ENCODE measurements at regions not wholly inside any gene's neighbourhood (a gene's known extent, or its start where the extent isn't known, plus 50 kb on each side); places are given as distances from the start of the nearest gene placed in this dataset.

DNA sequence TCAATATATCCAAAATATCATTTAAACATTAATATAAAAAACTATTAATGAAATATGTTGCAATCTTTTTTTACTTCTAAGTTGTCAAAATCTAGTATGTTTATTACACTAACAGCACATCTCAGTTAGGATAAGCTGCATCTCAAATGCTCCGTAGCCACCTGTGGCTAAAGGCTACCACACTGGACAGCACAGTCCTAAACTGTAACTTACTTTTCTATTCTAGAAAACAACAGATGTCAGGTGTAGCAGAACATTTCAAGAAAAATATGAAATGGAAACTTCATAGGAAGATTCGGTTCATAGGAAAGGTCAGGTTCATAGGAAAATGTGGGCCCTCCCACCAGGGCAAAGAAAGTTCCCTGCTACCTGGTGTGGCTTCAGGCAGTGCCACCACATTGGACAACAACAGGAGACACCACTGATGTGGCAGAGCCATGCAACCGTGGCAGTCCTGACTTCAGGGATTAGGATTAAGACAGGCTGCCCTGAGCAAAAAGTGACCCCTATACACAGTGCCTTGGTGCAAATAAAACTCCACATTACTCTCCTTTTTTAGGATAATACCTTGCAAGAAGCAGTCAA is 197.8 kb upstream of the NR4A3 start:
- Mint-ChIP-seq H3K4me3 (no peak overlapping the region), H3K9me3 (no peaks in the 10 kb centered on the region), H3K27ac (no peak overlapping the region), H3K27me3 (peaks cover 5% of the 10 kb centered on the region), H3K36me3 (ENCODE audit: low read depth) (no peaks in the 10 kb centered on the region), H3K4me1 (ENCODE audit: low read depth) (no peaks in the 10 kb centered on the region)
- ChIA-PET CTCF (no interaction called here), POLR2A (no interaction called here)
- no peaks in the 10 kb centered on the region for H3K36me3 ChIP-seq (ENCODE audit: insufficient read depth, low read length)
- H3K27ac ChIP-seq (ENCODE audit: low read depth in 1 of 2, low read length in 2 of 2), result no peak overlapping the region
- no peaks in the 10 kb centered on the region for H3K4me1 ChIP-seq (ENCODE audit: insufficient read depth, low read length)
- intact Hi-C loops (cut with DNase I, micrococcal nuclease), result no loop called here
- H3K27me3 ChIP-seq (ENCODE audit: control insufficient read depth in 1 of 2, insufficient read depth in 2 of 2, low read length in 2 of 2), result no peaks in the 10 kb centered on the region
- TF ChIP-seq, protein P1, sequence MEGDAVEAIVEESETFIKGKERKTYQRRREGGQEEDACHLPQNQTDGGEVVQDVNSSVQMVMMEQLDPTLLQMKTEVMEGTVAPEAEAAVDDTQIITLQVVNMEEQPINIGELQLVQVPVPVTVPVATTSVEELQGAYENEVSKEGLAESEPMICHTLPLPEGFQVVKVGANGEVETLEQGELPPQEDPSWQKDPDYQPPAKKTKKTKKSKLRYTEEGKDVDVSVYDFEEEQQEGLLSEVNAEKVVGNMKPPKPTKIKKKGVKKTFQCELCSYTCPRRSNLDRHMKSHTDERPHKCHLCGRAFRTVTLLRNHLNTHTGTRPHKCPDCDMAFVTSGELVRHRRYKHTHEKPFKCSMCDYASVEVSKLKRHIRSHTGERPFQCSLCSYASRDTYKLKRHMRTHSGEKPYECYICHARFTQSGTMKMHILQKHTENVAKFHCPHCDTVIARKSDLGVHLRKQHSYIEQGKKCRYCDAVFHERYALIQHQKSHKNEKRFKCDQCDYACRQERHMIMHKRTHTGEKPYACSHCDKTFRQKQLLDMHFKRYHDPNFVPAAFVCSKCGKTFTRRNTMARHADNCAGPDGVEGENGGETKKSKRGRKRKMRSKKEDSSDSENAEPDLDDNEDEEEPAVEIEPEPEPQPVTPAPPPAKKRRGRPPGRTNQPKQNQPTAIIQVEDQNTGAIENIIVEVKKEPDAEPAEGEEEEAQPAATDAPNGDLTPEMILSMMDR (IDR thresholded peaks at IDR 0.05), result no peak
- no peaks in the 10 kb centered on the region for H3K9me3 ChIP-seq (ENCODE audit: control insufficient read depth in 1 of 2, insufficient read depth in 1 of 2, low read length in 2 of 2)
- H3K4me3 ChIP-seq (ENCODE audit: low read length), result no peak overlapping the region
- DNase-seq (no peak), ATAC-seq (ENCODE audit: poor library complexity) (no peak)

- no peaks in the 10 kb centered on the region for H3K4me1 ChIP-seq (ENCODE audit: insufficient read depth, low read length)
These were observed 197.0 kb upstream of the NR4A3 start for GRCh38 chr9:99624499-99625233.

GRCh38 chr9:99626426-99626825 is 195.3 kb upstream of the NR4A3 start:
- POLR2A ChIA-PET, result no interaction called here
- no peaks in the 10 kb centered on the region for H3K4me1 Mint-ChIP-seq (ENCODE audit: low read depth)
- TF ChIP-seq, protein P1 (IDR thresholded peaks at IDR 0.05), result no peak

More at GRCh38 chr9:99624499-99625233, 197.0 kb upstream of the NR4A3 start:
- H3K4me3 Mint-ChIP-seq, result no peak overlapping the region
- H3K4me1 Mint-ChIP-seq (ENCODE audit: low read depth), result no peaks in the 10 kb centered on the region
- DNase-seq (no peak), ATAC-seq (ENCODE audit: poor library complexity) (no peak)
- no peaks in the 10 kb centered on the region for H3K9me3 ChIP-seq (ENCODE audit: control insufficient read depth in 1 of 2, insufficient read depth in 1 of 2, low read length in 2 of 2)
- H3K9me3 Mint-ChIP-seq, result no peaks in the 10 kb centered on the region
- TF ChIP-seq, protein P1 (IDR thresholded peaks at IDR 0.05), result no peak
- peaks cover 2% of the 10 kb centered on the region for H3K27me3 Mint-ChIP-seq
- intact Hi-C loops (cut with DNase I, micrococcal nuclease), result no loop called here
- ChIA-PET CTCF (no interaction called here), POLR2A (no interaction called here)
- no peaks in the 10 kb centered on the region for H3K27me3 ChIP-seq (ENCODE audit: control insufficient read depth in 1 of 2, insufficient read depth in 2 of 2, low read length in 2 of 2)
- no peak overlapping the region for H3K27ac Mint-ChIP-seq
- no peak overlapping the region for H3K4me3 ChIP-seq (ENCODE audit: low read length)
- no peaks in the 10 kb centered on the region for H3K36me3 ChIP-seq (ENCODE audit: insufficient read depth, low read length)
- no peak overlapping the region for H3K27ac ChIP-seq (ENCODE audit: low read depth in 1 of 2, low read length in 2 of 2)
- no peaks in the 10 kb centered on the region for H3K36me3 Mint-ChIP-seq (ENCODE audit: low read depth)

More at GRCh38 chr9:99626426-99626825, 195.3 kb upstream of the NR4A3 start:
- Histone ChIP-seq H3K27me3 (ENCODE audit: control insufficient read depth in 1 of 2, insufficient read depth in 2 of 2, low read length in 2 of 2) (no peaks in the 10 kb centered on the region), H3K27ac (ENCODE audit: low read depth in 1 of 2, low read length in 2 of 2) (no peak overlapping the region), H3K4me3 (ENCODE audit: low read length) (no peak overlapping the region), H3K9me3 (ENCODE audit: control insufficient read depth in 1 of 2, insufficient read depth in 1 of 2, low read length in 2 of 2) (no peaks in the 10 kb centered on the region), H3K4me1 (ENCODE audit: insufficient read depth, low read length) (no peaks in the 10 kb centered on the region), H3K36me3 (ENCODE audit: insufficient read depth, low read length) (no peaks in the 10 kb centered on the region)
- Mint-ChIP-seq H3K4me3 (no peak overlapping the region), H3K36me3 (ENCODE audit: low read depth) (no peaks in the 10 kb centered on the region), H3K27ac (no peak overlapping the region), H3K9me3 (no peaks in the 10 kb centered on the region), H3K27me3 (no peaks in the 10 kb centered on the region)
- intact Hi-C loops (cut with DNase I, micrococcal nuclease), result no loop called here
- ATAC-seq (ENCODE audit: poor library complexity) (no peak), DNase-seq (no peak)
- CTCF ChIA-PET, result no interaction called here

Data from CD4-positive, alpha-beta T cell (primary cell).